DMS114 treated with DMSO at 0.1 percent for 48 hours (cell line): ENCODE measurements at regions not wholly inside any gene's neighbourhood (a gene's known extent, or its start where the extent isn't known, plus 50 kb on each side); places are given as distances from the start of the nearest gene placed in this dataset.
"Not testable (repeated sequence)": the region's sequence is repeated elsewhere in the genome, so short reads cannot be mapped to it uniquely, and the experiment has no call there.

Experiments used
- DNase-seq: peaks from one replicate; lab custom pipeline; 2025; ENCODE audit not compliant: unreplicated experiment; lab: John Stamatoyannopoulos, UW

DNA sequence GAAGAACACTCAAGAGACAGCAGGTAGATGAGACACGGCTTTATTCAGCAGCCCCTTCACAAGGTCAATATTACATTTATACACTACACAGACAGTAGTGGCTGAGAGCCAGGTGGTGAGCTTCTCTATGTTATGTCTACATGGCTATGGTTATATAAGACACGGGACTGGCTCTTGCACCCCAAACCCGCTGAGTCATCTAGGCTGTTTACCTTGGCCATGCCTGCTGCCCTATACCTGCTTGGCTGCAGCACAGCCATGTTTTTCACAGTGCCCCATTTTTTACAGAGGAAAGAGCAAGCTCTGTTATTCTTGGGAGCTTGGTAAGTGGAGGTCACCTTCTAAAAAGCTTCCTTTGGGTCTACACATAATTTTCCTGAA is 231.6 kb downstream of the IGSF11 start:
- DNase-seq: no peak

DNA sequence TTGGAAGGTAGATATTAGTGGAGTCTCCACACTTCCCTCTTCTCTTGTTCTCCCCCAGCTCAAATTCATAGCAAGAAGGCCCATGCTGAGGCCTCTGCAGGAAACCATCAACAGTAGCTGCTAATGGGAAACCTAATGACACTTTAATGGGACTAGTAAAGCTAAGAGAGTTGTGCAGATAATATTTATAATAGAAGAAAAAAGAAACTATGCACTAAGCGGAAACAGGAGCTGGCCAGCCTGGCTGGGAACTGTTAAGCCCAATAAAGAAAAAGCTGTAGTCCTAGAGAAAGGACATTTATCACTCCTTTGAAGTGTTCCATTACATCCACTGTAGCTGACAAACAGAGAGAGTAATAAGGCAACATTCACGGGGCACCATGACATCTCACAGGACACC is 229.6 kb downstream of the IGSF11 start:
- no peak for DNase-seq

DNA sequence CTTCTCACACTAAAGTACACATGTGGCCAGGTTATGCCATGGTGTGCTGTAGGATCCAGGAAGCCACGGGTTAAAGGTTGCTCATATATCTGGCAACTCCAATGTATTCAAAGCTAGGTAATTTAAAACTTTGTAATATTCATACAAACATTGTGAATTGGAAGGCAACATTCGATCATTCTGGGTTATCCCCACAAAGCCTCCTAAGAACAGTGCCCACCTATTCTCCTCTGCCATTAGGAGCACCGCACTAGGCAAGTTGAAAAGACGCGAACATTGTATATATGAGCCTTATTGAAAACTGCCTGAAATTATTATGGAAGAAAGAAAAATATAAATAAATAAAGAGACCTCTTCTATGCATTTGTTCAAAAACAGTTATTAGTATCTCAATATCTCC is 228.2 kb downstream of the IGSF11 start:
- DNase-seq: no peak

DNA sequence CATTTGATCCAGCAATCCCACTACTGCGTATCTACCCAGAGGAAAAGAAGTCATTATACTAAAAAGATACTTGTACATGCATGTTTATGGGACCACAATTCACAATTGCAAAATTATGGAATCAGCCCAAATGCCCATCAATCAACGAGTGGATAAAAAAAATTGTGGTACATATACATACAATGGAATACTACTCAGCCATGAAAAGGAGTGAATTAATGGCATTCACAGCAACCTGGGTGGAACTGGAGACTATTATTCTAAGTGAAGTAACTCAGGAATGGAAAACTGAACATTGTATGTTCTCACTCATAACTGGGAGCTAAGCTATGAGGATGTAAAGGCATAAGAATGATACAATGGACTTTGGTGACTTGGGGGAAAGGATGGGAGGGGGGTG is 227.3 kb downstream of the IGSF11 start:
- not testable (repeated sequence) for DNase-seq

DNA sequence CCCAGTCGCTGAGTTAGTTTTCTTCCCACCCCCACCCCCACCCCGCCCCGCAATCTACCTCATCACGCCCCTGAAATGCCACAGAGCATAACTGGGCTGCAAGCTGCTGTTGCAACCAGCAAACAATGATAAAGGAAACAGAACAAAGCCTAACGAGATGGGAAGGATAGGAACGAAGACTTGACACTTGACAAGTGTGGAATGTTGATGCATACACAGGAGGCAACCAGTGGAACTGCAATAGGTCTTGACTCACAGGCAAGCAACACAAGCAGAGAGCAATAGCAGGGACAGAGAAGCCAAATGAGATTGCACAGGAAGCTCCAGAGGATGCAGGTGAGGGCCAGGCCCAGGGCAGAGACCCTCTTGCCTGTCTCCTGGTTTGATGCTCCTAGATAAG is 225.9 kb downstream of the IGSF11 start:
- DNase-seq: no peak

DNA sequence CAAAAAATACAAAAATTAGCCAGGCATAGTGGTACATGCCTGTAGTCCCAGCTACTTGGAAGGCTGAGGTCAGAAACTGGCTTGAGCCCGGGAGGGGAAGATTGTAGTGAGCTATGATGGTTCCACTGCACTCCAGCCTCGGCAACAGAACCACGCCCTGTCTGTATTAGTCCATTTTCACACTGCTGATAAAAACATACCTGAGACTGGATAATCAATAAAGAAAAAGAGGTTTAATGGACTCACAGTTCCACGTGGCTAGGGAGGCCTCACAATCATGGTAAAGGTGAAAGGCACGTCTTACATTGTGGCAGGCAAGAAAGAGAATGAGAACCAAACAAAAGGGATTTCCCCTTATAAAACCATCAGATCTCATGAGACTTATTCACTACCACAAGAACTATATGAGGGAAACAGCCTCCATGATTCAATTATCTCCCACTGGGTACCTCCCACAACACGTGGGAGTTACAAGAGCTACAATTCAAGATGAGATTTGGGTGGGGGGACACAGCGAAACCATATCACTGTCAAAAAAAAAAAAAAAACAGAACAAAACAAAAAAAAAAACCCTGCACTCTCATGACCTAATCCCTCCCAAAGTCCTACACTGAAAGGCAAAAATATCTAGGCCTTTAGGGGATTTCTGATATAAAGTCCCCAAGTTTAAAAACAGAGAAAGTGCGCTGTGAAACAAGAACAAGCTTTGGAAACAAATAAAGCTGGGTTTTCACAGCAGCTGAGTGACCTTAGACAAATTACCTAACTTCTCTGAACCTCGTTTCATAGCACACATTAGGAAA is 224.7 kb downstream of the IGSF11 start:
- no peak for DNase-seq

DNA sequence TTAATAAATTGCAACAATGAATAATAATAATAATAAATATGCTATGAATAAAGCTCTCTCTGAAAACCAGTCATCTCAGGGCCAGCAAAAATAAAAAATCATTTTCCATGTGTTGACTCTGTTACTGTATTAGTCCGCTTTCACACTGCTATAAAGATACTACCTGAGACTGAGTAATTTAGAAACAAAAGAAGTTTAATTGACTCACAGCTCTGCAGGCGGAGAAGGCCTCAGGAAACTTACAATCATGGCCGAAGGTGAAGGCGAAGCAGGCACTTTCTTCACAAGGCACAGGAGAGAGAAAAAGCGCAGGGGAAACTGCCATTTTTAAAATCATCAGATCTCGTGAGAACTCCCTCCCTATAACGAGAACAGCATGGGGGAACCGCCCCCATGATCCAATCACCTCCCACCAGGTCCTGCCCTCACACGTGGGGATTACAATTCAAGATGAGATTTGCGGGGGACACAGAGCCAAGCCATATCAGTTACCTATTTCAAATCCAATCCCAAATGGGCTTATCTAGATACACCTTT is 224.1 kb downstream of the IGSF11 start:
- no peak for DNase-seq

DNA sequence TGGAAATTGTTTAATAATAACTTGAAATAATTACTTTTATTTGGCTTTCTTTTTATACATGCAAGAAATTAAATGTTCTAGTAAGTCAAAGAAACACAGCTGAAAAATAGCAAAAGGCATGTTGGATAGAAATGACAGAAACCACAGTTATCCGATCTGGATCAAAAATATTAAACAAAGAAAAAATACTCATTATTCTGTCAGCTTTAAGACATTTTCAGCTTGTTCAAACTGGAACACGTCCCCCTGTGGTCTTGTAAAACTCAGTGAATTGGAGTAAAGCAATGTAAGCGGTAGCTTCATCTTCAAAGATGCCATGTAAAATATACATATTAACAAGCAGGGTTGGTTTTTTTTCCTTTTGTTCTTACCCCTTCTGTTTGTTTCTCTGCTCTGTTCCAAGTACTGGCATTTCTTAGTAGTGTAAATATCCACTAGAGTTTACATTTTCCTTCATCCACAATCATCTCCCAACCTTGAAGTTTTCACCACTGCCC is 223.4 kb downstream of the IGSF11 start:
- no peak for DNase-seq

DNA sequence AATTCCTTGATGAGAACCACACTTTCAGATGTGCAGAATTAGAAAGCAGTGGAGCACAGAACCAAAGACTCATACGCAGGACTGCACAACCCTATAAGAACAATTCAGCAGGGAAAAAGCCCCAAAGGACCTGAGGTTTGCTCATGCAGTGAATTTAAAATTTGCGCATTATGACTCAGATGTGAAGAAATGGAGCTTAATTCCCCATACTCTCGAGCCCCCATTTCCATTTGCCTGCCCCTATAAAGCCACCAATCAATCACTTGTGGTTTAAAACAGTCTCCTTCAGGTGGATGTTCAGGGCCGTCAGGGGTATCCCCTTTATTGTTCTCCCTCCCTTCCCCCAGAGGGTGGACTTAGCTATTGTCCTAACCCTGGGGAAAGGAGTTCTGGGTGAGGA is 221.2 kb downstream of the IGSF11 start:
- DNase-seq: no peak

DNA sequence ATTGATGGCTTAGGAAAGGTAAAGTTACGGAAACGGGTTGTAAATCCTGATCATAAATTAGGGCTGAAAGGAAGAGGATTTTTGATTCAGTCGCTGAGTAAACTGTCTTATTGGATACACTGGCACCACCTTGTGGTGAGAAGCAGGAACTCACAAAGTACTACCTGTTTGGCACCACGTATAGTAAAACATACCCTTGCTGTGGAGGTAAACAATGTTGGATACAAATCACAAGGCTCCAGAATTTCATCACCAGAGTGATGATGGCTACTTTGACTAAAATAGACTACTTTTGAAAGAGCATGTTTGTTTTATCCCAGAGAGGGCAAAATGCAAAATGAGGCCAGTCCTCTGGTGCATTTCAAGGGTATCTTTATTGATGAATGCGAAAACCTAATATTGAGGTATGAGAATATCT is 216.9 kb downstream of the IGSF11 start:
- peak; percentile 41 for DNase-seq

DNA sequence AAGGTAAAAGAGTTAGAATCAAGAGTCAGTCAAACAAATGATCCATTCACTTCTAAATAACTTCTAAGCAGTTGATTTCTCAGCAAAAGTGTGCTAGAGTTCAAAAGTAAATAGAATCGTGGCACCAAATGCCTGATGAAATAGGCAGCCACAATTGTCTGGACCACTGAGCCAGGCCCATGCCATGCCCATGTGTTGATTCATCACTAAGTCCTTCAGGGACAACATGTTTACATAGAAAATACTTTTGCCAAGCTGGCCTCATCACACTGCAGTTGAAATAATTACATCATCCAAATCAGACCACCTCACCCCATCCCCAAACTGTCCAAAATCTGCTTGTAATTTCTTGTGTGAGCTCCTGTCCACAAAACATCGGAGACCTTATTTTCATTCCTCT is 216.3 kb downstream of the IGSF11 start:
- DNase-seq: no peak

DNA sequence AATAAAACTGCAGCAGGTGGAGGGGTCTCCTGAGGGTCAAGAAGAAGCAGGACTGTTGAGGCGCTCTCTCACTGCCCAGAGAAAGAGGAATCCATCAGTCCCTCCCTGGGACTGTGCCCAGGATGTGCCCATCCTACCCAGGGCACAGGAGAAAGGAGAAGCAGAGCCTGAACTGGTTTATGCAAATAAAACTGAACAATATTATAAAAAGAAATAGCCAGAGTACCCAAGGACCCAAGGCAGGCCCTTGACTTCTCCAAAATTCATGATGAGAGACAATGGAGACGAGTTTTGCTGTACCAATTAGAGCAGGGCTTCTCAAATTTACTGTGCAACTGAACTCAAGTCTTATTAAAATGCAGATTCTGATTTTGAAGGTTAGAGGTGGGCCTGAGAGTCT is 211.0 kb downstream of the IGSF11 start:
- no peak for DNase-seq

DNA sequence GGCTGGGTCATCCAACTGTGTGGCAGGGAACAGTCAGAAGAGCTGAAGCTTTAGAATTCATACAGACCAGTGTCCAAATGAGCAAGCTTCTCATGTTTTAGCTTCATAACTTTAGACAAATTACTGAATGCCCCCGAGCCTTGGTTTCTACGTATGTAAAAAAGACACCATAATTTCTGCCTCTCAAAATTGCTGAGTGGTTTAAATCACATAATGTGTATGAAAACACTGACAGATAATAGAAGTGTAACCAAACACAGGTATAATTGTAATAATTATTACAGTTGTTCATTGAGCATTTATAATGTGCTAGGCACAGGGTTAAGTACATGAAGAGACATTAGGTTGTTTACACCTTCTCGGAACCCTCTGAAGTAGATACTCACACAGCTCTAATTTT is 207.2 kb downstream of the IGSF11 start:
- no peak for DNase-seq

DNA sequence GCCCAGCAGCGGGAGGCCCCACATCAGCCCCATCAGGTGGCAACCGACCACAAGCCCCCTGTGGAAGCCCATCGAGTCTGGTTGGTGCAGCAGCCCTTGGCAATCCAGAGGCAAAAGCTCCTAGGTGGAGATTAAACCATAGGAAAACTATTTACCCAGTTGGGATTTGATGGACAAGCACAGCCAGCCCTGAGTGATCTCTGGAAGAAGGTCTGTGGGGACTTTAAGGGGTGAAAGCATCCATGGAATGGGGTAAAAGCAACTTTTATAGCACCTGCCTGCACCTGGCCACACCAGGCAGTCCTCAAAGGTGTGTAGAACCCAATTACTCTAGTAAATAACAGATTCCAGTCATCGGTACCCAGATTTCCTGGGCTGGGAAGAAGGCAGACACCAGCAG is 206.3 kb downstream of the IGSF11 start:
- DNase-seq: no peak

DNA sequence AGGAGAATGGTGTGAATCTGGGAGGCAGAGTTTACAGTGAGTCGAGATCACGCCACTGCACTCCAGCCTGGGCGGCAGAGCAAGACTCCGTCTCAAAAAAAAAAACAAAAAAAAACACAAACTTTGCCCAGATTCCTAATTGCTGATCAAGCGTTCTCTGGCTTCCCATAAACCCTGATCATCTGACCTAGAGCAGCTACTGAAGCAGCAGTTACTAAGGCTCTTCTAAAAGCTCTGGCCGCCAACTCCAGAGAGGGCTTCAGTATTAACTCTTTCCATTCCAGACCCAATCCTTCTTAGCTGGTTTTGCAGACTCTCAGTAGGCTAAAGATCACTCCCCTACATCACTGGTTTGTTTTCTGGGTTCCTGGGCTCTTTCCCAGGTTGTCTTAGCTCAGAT is 201.6 kb downstream of the IGSF11 start:
- no peak for DNase-seq

DNA sequence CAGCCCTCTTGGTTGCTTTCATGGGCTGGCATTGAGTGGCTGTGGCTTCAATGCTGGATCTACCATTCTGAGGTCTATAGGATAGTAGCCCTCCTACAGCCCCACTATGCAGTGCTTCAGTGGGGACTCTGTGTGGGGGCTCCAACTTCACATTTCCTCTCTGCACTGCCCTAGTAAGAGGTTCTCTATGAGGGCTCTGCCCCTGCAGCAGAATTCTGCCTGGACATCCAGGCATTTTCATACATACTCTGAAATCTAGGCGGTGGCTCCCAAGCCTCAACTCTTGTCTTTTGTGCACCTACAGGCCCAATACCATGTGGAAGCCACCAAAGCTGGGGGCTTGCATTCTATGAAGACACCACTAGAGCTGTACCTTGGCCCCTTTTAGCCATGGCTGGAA is 195.8 kb downstream of the IGSF11 start:
- DNase-seq: no peak

DNA sequence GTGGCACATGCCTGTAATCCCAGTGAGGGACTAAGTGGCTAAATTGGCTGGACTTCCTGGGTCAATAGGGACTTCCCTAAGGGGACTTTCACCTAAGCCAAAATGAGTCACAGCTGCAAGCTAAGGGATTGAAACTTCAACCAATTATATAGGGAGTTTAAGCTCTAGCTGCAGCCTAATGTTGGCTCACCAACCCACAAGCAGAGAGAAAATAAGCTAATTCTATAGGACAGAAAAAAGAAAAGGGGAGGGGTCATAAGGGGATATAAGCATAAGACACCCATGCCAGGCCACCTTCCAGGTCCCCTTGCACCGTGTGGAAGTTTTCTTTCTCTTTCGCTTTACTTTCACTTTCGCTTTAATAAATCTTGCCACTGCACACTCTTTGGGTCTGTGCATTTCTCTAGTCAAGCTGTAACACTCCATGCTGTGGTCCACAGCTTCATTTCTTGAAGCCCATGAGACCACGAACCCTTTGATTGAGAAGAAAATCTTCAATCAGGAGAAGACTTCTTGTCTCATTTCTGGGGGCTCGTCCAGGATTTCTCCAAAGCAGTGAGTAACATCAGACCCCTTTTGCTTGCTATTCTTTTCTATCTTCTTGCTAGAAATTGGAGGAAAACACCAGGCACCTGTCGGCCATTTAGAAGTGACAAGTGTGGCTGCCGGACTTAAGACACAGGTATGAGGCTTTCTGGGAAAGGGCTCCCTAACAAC is 192.3 kb downstream of the IGSF11 start:
- no peak for DNase-seq

DNA sequence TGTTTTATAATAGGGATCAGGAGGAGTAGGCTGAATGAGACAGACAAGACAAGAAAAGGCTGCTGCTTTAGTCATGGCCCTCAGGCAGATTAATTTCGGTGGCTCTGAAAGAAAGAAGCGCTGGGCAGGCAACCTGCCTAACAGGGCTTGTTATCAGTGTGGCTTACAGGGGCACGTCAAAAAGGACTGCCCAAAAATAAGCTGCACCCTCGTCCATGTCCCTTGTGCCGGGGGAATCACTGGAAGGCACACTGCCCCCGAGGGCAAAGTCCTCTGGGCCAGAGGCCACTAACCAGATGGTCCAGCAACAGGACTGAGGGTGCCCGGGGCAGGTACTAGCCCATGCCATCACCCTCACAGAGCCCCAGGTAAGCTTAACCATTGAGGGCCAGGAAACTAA is 188.5 kb downstream of the IGSF11 start:
- DNase-seq: no peak
